ENCODE measurements at regions not wholly inside any gene's neighbourhood (a gene's known extent, or its start where the extent isn't known, plus 50 kb on each side); places are given as distances from the start of the nearest gene placed in this dataset.
"Not testable (repeated sequence)": the region's sequence is repeated elsewhere in the genome, so short reads cannot be mapped to it uniquely, and the experiment has no call there.

- not testable (repeated sequence) for TF ChIP-seq CTCF (IDR thresholded peaks at IDR 0.05; ENCODE audit: insufficient read depth, low read length); POLR2AphosphoS5 (IDR thresholded peaks at IDR 0.05; ENCODE audit: low read depth); REST (IDR thresholded peaks at IDR 0.05; ENCODE audit: insufficient replicate concordance, low read depth); GABPA (IDR thresholded peaks at IDR 0.05; ENCODE audit: low read depth)
These were observed 181.5 kb upstream of the SPRY2 start for GRCh38 chr13:80522463-80522862.

All from HL-60 (cell line).